ENCODE measurements at regions not wholly inside any gene's neighbourhood (a gene's known extent, or its start where the extent isn't known, plus 50 kb on each side); places are given as distances from the start of the nearest gene placed in this dataset.

GRCh38 chr2:8303322-8303832, 378.5 kb upstream of the ID2 start:
- peaks cover 78% of the 10 kb centered on the region in 2 experiments for H3K4me1 ChIP-seq (ENCODE audit: control insufficient read depth in 1 of 2, insufficient read depth in 1 of 2, low read depth in 1 of 2, low read length in 1 of 2)
- TF ChIP-seq CTCF (IDR thresholded peaks at IDR 0.05), result no peak
- H3K9me3 ChIP-seq, result no peaks in the 10 kb centered on the region
- H3K4me3 ChIP-seq (ENCODE audit: low read depth in 1 of 2, low read length in 1 of 2), result no peak overlapping the region
- peak overlapping the region; percentile 89 for H3K27ac ChIP-seq
- H3K36me3 ChIP-seq, result no peaks in the 10 kb centered on the region
- no peaks in the 10 kb centered on the region for H3K27me3 ChIP-seq

DNA sequence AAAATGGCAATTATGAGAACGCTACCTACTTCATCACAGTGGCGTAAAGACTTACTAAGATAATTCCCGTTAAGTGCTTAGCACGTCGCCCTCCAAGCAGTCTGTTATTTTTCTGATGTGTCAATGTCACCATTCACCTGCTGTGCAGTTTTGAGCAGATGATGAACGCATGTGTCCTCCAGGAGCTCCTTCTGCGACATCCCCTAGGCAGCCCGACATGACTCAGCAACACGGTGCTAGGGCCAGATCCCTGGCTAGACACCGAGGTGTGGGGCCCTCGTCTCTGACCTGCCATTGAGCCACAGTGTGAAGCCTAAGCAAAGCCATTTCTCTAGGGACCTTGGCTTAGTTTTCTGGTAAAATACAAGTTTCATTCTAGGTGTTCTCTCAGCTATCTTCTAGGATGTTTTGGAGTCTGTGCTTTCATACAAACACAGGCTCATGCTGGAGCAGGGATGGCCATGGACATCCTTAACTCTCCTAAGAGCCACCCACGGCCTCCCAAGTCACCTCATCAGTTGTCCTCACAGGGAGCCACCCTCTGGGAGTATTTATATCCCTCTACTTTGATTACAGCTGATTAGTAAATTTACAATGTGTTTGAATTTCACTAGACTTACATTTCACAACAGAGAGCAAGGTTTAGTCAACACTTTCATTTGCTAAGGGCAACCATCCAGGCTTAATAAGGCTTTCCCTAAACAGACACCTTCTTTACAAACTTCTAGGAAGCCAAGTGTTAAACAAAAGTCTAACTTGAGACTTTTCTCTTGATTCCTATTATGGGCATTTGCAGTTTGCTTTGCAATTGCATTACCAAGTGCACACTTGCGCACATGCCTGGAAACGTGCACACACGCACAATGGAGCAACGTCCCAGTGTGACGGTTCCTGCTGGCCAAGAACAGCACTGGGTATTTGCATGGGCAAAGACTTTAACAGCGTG, 376.8 kb upstream of the ID2 start:
- Histone ChIP-seq H3K4me1 (ENCODE audit: control insufficient read depth in 1 of 2, insufficient read depth in 1 of 2, low read depth in 1 of 2, low read length in 1 of 2) (peaks cover 69 to 74% of the 10 kb centered on the region in 2 experiments), H3K27ac (peak overlapping the region; percentile 89)
- no peak for TF ChIP-seq CTCF (IDR thresholded peaks at IDR 0.05)

GRCh38 chr2:8306530-8307351, 375.1 kb upstream of the ID2 start:
- no peak for TF ChIP-seq CTCF (IDR thresholded peaks at IDR 0.05)
- Histone ChIP-seq H3K4me3 (ENCODE audit: low read depth in 1 of 2, low read length in 1 of 2) (no peak overlapping the region), H3K27me3 (no peaks in the 10 kb centered on the region), H3K36me3 (no peaks in the 10 kb centered on the region), H3K9me3 (no peaks in the 10 kb centered on the region), H3K4me1 (ENCODE audit: control insufficient read depth in 1 of 2, insufficient read depth in 1 of 2, low read depth in 1 of 2, low read length in 1 of 2) (peaks cover 68 to 74% of the 10 kb centered on the region in 2 experiments), H3K27ac (no peak overlapping the region)

More for the DNA sequence above, 376.8 kb upstream of the ID2 start:
- Histone ChIP-seq H3K9me3 (no peaks in the 10 kb centered on the region), H3K27me3 (no peaks in the 10 kb centered on the region), H3K4me3 (ENCODE audit: low read depth in 1 of 2, low read length in 1 of 2) (no peak overlapping the region), H3K36me3 (no peaks in the 10 kb centered on the region)

DNA sequence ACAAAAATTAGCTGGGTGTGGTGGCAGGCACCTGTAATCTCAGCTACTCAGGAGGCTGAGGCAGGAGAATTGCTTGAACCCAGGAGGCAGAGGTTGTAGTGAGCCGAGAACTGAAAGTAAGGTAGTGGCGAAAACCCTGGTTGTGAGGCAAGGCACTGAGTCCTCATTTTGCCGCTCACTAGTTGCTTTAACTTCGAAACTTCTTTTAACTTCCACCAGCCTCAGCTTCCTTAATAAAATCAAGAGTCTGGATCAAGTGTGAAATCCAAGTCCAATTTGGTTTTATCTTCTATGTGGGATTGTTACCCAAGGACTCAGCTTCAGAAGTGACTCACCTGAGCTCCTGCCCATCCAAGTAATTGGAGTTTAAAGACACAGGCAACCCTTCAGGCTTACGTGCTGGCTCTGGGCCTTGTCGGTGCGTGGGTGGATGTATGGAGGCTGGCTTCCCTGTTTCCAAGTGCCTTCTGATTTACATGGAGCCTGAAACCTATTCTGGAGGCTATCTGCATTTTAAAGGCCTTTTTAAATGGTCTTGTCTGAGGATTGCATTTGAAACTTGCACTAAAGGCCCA, 374.2 kb upstream of the ID2 start:
- Histone ChIP-seq H3K36me3 (no peaks in the 10 kb centered on the region), H3K9me3 (no peaks in the 10 kb centered on the region), H3K27me3 (no peaks in the 10 kb centered on the region), H3K4me3 (ENCODE audit: low read depth in 1 of 2, low read length in 1 of 2) (no peak overlapping the region), H3K4me1 (ENCODE audit: control insufficient read depth in 1 of 2, insufficient read depth in 1 of 2, low read depth in 1 of 2, low read length in 1 of 2) (peaks cover 61 to 74% of the 10 kb centered on the region in 2 experiments), H3K27ac (no peak overlapping the region)
- TF ChIP-seq CTCF (IDR thresholded peaks at IDR 0.05), result no peak

GRCh38 chr2:8309131-8309530, 372.7 kb upstream of the ID2 start:
- no peaks in the 10 kb centered on the region for H3K27me3 ChIP-seq
- H3K9me3 ChIP-seq, result no peaks in the 10 kb centered on the region
- peaks cover 61 to 74% of the 10 kb centered on the region in 2 experiments for H3K4me1 ChIP-seq (ENCODE audit: control insufficient read depth in 1 of 2, insufficient read depth in 1 of 2, low read depth in 1 of 2, low read length in 1 of 2)
- no peaks in the 10 kb centered on the region for H3K36me3 ChIP-seq
- H3K4me3 ChIP-seq (ENCODE audit: low read depth in 1 of 2, low read length in 1 of 2), result no peak overlapping the region
- H3K27ac ChIP-seq, result no peak overlapping the region
- TF ChIP-seq CTCF (IDR thresholded peaks at IDR 0.05), result no peak
